GM12891 (cell line): ENCODE measurements at regions not wholly inside any gene's neighbourhood (a gene's known extent, or its start where the extent isn't known, plus 50 kb on each side); places are given as distances from the start of the nearest gene placed in this dataset.

Experiments used
- POLR2A ChIP-seq: IDR thresholded peaks from 2 replicates; pipeline ENCODE4 v1.6.1; 2011; ENCODE audit warnings: low read depth, low read length, control low read depth
- POU2F2 ChIP-seq: IDR thresholded peaks from 2 replicates; pipeline ENCODE4 v1.6.1; 2011; ENCODE audit warnings: low read depth, mild to moderate bottlenecking, control low read depth, low read length, moderate library complexity
- TAF1 ChIP-seq: IDR thresholded peaks from 2 replicates; pipeline ENCODE4 v1.6.1; 2011; ENCODE audit warnings: low read depth, low read length, control low read depth

GRCh38 chr13:111035861-111036260 is 79.2 kb upstream of the ARHGEF7 start:
- TF ChIP-seq TAF1, result no peak
- no peak for TF ChIP-seq POLR2A
- TF ChIP-seq POU2F2, result no peak
